ENCODE measurements at regions not wholly inside any gene's neighbourhood (a gene's known extent, or its start where the extent isn't known, plus 50 kb on each side); places are given as distances from the start of the nearest gene placed in this dataset.

- no peak for TF ChIP-seq FOXM1 (IDR thresholded peaks at IDR 0.05; ENCODE audit: borderline replicate concordance, low read depth)
Measured at GRCh38 chr16:5447734-5448133, 350.1 kb upstream of the EEF2KMT start.

- TF ChIP-seq EGR1 (IDR thresholded peaks at IDR 0.05) (no peak), REST (IDR thresholded peaks at IDR 0.05; ENCODE audit: low read depth) (no peak)
Measured at GRCh38 chr16:5446623-5447240, 349.1 kb upstream of the EEF2KMT start.

GRCh38 chr16:5444189-5444588, 346.6 kb upstream of the EEF2KMT start:
- TF ChIP-seq TCF12 (IDR thresholded peaks at IDR 0.05; ENCODE audit: low read depth) (no peak), CEBPB (IDR thresholded peaks at IDR 0.05) (no peak), YY1 (IDR thresholded peaks at IDR 0.05; ENCODE audit: low read depth) (no peak), ZBTB7A (IDR thresholded peaks at IDR 0.05; ENCODE audit: low read depth) (no peak), FOXM1 (IDR thresholded peaks at IDR 0.05; ENCODE audit: borderline replicate concordance, low read depth) (no peak), CREB1 (IDR thresholded peaks at IDR 0.05; ENCODE audit: low read depth) (no peak), USF1 (IDR thresholded peaks at IDR 0.05) (no peak), RAD21 (IDR thresholded peaks at IDR 0.05; ENCODE audit: low read depth) (no peak)

- TF ChIP-seq TAF1 (IDR thresholded peaks at IDR 0.05; ENCODE audit: low read depth) (no peak), ZBTB7A (IDR thresholded peaks at IDR 0.05; ENCODE audit: low read depth) (no peak), REST (IDR thresholded peaks at IDR 0.05; ENCODE audit: low read depth) (no peak)
Measured at GRCh38 chr16:5442986-5443385, 345.4 kb upstream of the EEF2KMT start.

GRCh38 chr16:5442054-5442453, 344.5 kb upstream of the EEF2KMT start:
- TF ChIP-seq TEAD4 (IDR thresholded peaks at IDR 0.05) (no peak), ZBTB7A (IDR thresholded peaks at IDR 0.05; ENCODE audit: low read depth) (no peak), MAX (IDR thresholded peaks at IDR 0.05) (no peak), RAD21 (IDR thresholded peaks at IDR 0.05; ENCODE audit: low read depth) (no peak), CEBPB (IDR thresholded peaks at IDR 0.05) (no peak), USF1 (IDR thresholded peaks at IDR 0.05) (no peak), TCF12 (IDR thresholded peaks at IDR 0.05; ENCODE audit: low read depth) (no peak), YY1 (IDR thresholded peaks at IDR 0.05; ENCODE audit: low read depth) (no peak), EP300 (IDR thresholded peaks at IDR 0.05; ENCODE audit: borderline replicate concordance) (no peak), CREB1 (IDR thresholded peaks at IDR 0.05; ENCODE audit: low read depth) (no peak), FOXM1 (IDR thresholded peaks at IDR 0.05; ENCODE audit: borderline replicate concordance, low read depth) (no peak), TAF1 (IDR thresholded peaks at IDR 0.05; ENCODE audit: low read depth) (no peak), NFIC (IDR thresholded peaks at IDR 0.05) (no peak), REST (IDR thresholded peaks at IDR 0.05; ENCODE audit: low read depth) (no peak), EGR1 (IDR thresholded peaks at IDR 0.05) (no peak)

GRCh38 chr16:5438591-5438990, 341.0 kb upstream of the EEF2KMT start:
- TF ChIP-seq FOXM1 (IDR thresholded peaks at IDR 0.05; ENCODE audit: borderline replicate concordance, low read depth) (no peak), CREB1 (IDR thresholded peaks at IDR 0.05; ENCODE audit: low read depth) (no peak), TCF12 (IDR thresholded peaks at IDR 0.05; ENCODE audit: low read depth) (no peak), RAD21 (IDR thresholded peaks at IDR 0.05; ENCODE audit: low read depth) (no peak), NFIC (IDR thresholded peaks at IDR 0.05) (no peak), EGR1 (IDR thresholded peaks at IDR 0.05) (no peak), TEAD4 (IDR thresholded peaks at IDR 0.05) (no peak), EP300 (IDR thresholded peaks at IDR 0.05; ENCODE audit: borderline replicate concordance) (no peak), YY1 (IDR thresholded peaks at IDR 0.05; ENCODE audit: low read depth) (no peak), USF1 (IDR thresholded peaks at IDR 0.05) (no peak), MAX (IDR thresholded peaks at IDR 0.05) (no peak), CEBPB (IDR thresholded peaks at IDR 0.05) (no peak), REST (IDR thresholded peaks at IDR 0.05; ENCODE audit: low read depth) (no peak), ZBTB7A (IDR thresholded peaks at IDR 0.05; ENCODE audit: low read depth) (no peak)

Data from Ishikawa (cell line).